ENCODE measurements at regions not wholly inside any gene's neighbourhood (a gene's known extent, or its start where the extent isn't known, plus 50 kb on each side); places are given as distances from the start of the nearest gene placed in this dataset.
"Not testable (repeated sequence)": the region's sequence is repeated elsewhere in the genome, so short reads cannot be mapped to it uniquely, and the experiment has no call there.

DNA sequence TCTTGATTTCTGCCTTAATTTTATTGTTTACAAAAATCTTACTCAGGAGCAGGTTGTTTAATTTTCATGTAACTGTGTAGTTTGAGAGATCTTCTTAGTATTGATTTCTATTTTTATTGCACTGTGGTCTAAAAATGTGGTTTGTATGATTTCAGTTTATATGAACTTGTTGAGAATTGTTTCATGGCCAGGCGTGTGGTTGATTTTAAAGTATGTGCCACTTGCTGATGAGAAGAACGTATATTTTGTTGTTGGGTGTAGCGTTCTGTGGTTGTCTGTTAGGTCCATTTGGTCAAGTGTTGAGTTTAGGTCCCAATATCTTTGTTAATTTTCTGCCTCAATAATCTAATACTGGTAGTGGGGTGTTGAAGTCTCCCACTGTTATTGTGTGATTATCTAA lies 996.8 kb downstream of the PCDH19 start:
- DNase-seq (ENCODE audit: low read depth in 2 of 2): no peak

- no peak for DNase-seq (ENCODE audit: low read depth in 2 of 2)
Measured at GRCh38 chrX:99398545-99398944, 1011.5 kb downstream of the PCDH19 start.

- no peak for DNase-seq (ENCODE audit: low read depth in 2 of 2)
Measured at GRCh38 chrX:99397879-99398278, 1012.2 kb downstream of the PCDH19 start.

GRCh38 chrX:99394456-99394855 lies 1015.6 kb downstream of the PCDH19 start:
- DNase-seq (ENCODE audit: low read depth in 2 of 2): no peak

DNA sequence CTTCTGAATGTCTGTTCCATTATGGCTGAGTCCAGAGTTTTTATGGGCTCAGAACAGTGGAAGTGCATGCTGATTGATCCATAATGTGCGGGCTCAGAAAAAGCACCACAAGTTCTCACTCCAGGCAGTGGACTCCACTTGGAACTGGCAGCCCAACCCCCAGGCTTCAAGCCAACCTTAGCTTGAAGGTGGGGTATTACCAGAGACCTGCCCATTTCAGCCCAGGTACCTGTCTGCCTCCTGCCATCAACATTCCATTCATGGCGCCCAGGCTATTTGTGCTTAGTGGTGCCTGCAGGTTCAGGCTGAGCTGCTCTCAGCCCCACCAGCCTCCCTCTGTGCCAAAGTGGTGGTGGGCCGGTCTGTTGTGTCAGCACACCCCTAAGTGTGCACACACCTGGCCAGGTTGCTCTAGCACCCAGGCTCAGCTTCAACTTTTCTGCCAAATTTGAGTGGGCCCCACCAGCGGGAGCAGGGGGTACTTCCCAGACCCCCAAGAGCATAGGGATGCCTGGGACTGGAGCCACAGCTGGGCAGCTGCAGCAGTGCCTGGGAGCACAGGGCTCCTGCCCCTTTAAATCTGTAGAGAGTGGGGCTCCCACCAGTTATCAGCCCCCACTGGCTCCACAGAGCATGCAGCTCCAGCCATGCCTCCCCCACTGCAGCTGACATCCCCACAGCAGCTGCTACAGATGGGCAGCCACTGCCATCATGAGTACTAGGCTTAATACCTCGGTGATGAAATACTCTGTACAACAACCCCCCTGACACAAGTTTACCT lies 1025.3 kb downstream of the PCDH19 start:
- no peak for DNase-seq (ENCODE audit: low read depth in 2 of 2)

DNA sequence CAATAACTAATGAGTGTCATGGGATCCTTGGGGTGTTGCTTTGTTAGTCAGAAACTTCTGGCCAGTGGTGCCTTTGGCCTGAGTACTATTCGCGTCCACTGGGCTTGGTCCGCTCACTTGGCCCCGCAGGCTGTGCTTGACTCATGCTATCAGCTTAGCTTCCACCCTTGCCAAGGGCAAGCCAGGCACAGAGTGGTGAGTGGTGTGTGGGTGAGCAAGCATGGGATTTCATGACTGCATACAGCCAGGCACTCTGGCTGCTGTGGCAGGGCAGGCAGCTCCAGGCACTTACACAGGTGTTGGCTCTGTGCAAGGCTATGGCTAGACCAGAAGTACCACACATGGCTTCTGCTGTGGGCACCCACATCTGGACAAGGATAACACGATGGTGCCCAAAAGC lies 1026.3 kb downstream of the PCDH19 start:
- DNase-seq (ENCODE audit: low read depth in 2 of 2): no peak

DNA sequence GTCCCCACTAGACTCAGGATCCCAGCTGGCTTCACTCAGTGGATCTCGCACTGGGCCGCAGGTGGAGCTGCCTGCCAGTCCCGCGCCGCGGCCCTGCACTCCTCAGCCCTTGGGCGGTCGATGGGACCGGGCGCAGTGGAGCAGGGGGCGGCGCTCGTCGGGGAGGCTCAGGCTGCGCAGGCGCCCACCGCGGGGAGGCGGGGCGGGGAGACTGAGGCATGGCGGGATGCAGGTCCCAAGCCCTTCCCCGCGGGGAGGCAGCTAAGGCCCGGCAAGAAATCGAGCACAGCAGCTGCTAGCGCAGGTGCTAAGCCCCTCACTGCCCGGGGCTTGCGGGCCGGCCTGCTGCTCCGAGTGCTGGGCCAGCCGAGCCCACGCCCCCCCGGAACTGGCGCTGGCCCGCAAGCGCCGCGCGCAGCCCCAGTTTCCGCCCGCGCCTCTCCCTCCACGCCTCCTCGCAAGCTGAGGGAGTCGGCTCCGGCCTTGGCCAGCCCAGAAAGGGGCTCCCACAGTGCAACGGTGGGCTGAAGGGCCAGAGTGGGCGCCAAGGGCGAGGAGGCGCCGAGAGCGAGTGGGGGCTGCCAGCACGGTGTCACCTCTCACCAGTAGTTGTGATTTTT lies 1038.0 kb downstream of the PCDH19 start:
- DNase-seq (ENCODE audit: low read depth in 2 of 2): no peak

GRCh38 chrX:99353412-99353811 lies 1056.7 kb downstream of the PCDH19 start:
- no peak for DNase-seq (ENCODE audit: low read depth in 2 of 2)

GRCh38 chrX:99348256-99348655 lies 1061.8 kb downstream of the PCDH19 start:
- DNase-seq (ENCODE audit: low read depth in 2 of 2): no peak

DNA sequence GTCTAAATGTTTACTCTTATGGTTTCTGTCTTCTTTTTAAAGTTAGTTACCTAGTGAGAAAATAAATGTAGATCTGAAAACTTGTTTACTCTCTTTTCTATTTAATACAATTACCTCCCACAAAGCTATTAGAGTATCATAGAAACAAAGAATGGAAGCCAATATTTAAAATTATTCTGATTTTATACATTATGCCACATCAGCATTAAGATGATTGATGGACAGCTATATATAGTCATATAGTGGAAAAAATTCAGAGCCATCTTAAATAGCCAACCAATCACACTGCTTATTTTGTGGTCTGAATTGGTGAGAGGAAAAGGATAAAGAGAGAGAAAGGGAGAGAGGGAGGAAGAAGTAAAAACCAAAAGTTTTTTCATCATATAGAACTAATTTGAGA lies 1101.8 kb downstream of the PCDH19 start:
- DNase-seq (ENCODE audit: low read depth in 2 of 2): no peak

DNA sequence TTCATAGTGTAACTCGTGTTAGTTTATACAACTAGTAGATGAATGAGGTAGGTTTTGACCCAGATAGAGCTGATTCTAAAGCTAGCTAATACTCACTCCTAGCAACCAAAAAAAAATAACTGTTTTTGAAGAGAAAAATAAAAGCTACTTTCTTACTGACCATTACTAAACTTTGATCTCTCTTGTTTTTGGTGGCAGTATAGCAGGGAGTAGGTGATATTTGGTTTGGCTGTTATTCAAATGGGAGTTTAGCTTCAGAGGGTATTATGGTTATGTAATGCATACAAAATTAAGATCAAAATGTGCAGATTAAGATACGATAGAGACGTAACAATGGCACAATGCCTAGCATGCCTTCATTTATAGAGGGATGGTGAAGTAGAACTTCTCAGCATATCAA lies 1104.5 kb downstream of the PCDH19 start:
- DNase-seq (ENCODE audit: low read depth in 2 of 2): no peak

GRCh38 chrX:99301990-99302389 lies 1108.1 kb downstream of the PCDH19 start:
- DNase-seq (ENCODE audit: low read depth in 2 of 2): no peak

- DNase-seq (ENCODE audit: low read depth in 2 of 2): no peak
Measured at GRCh38 chrX:99271641-99272040, 1138.4 kb downstream of the PCDH19 start.

DNA sequence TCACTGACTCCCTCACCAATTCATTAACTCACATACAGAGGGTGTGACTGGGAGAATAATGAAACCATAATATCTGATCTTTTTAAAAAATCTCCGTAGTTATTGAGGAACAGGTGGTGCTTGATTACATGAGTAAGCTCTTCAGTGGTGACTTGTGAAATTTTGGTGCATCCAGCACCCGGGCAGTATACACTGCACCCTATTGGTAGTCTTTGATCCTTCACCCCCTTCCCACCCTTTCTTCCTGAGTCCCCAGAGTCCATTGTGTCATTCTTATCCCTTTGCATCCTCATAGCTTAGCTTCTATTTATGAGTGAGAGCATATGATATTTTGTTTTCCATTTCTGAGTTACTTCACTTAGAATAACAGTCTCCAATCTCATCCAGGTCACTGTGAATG lies 1143.8 kb downstream of the PCDH19 start:
- no peak for DNase-seq (ENCODE audit: low read depth in 2 of 2)

GRCh38 chrX:99248180-99248579 lies 1161.9 kb downstream of the PCDH19 start:
- DNase-seq (ENCODE audit: low read depth in 2 of 2): no peak

DNA sequence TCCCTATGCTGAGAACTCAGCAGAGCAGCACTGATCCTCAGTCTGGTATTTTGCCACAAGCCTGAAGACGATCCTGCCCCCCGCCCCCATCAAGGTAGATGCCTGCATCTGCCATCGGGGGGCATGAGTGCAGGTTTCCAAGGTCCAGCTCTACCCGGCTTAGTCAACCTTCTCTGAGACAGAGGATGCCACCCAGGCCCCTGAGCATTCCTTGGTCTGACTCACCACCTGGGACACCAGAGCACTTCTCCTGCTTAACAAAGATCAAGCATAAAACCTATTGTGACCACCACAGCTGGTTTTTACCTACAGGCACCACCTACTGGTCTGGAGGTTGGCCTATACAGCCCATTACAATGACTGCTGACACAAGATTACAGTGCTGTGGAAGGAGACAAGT lies 1168.1 kb downstream of the PCDH19 start:
- DNase-seq (ENCODE audit: low read depth in 2 of 2): no peak

- not testable (repeated sequence) for DNase-seq (ENCODE audit: low read depth in 2 of 2)
Measured at GRCh38 chrX:99234384-99234783, 1175.7 kb downstream of the PCDH19 start.

DNA sequence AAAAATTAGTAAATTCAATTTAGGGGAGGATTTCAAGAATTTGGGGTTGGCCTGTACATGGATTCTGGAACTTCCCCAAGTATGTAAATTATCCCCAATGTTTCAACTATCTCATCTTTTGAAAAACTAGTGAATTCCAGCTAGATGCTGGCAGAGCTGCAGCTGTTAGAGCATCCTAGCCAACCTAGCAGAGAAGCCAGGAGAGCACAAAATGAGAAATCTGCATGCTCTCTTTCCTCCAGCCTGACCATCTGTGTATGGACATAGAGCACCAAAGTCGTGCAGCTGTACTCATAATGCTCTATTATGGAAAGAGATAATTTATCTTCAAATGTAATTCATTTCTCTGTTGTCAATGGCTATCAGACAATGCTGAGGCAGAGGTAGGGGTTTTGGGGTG lies 1217.7 kb downstream of the PCDH19 start:
- no peak for DNase-seq (ENCODE audit: low read depth in 2 of 2)

DNA sequence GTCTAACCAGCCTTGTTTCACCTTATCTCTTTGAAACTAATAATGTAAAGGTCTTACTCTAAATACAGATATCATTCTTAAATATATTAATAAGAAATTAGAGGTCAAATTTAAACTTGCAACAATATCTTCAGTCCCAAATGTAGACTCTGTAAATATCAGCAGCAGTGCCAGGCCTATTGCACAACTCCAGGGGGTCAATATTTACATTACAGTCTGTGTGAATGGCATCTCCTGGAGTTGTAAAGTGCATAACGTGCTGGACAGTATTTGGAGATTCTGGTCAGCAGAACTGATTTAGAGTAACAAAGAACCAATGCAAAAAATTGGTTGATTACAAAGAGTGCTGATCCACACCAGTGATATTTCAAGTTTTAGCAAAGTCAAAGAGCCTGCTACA lies 1225.9 kb downstream of the PCDH19 start:
- no peak for DNase-seq (ENCODE audit: low read depth in 2 of 2)

DNA sequence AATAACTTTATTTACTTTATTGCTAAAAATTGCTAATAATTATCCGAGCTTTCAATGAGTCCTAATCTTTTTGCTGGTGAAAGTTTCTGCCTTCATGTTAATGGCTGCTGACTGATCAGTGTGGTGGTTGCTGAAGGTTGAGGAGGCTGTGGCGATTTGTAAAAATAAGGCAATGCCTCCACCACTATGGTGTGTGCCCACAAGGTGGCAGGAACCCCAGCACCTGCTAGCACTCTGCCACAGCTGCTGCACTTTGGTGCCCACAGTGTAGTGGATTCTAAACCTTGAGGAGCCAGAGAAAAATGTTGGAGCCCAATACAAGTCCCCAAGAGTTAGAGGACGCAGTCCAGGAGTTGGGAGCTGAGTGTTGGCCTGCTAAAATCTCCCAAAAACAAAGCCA lies 1237.1 kb downstream of the PCDH19 start:
- no peak for DNase-seq (ENCODE audit: low read depth in 2 of 2)

DNA sequence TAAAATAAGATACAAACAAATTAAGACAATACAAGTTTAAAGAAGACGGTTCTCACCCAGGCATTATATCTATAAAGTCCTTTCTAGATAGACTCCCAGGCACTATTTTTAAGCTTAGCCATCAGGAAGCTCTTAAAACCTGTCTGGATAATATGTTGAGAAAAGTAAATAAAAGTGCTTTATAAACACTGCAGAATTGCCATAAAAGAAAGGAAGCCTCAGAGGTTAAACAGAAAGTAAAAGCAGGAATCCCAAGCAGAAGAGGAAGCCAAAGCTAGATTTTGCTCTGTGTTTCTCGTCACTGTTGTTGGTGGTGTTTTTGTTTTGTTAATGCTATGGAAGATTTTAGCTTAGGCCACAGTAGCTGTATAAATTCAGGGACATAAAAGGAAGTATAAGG lies 1267.3 kb downstream of the PCDH19 start:
- no peak for DNase-seq (ENCODE audit: low read depth in 2 of 2)

- DNase-seq (ENCODE audit: low read depth in 2 of 2): no peak
Measured at GRCh38 chrX:99137488-99137887, 1272.6 kb downstream of the PCDH19 start.

DNA sequence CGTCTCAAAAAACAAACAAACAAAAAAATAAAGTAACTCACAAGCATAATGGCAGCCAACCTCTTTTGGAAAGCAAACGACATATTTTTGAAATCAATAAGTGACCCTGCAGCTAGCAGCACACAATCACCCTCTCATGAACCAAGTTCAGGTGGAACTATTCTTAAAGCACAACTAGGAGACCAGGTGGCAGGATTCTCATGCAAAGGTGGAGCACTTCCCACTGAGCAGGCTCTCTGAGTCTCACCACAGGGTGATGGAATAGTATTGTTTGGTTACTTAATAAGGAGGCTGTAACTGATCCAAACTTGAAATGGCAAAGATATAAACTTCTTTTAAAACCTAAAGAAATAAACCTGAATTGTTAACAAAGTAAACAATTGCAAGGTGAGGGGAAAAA lies 1293.1 kb downstream of the PCDH19 start:
- no peak for DNase-seq (ENCODE audit: low read depth in 2 of 2)

All from dermis microvascular lymphatic vessel endothelial cell (primary cell).